Suppressor macrophage (primary cell): ENCODE measurements at regions not wholly inside any gene's neighbourhood (a gene's known extent, or its start where the extent isn't known, plus 50 kb on each side); places are given as distances from the start of the nearest gene placed in this dataset.
"Not testable (repeated sequence)": the region's sequence is repeated elsewhere in the genome, so short reads cannot be mapped to it uniquely, and the experiment has no call there.

Source experiments
- DNase-seq, 4 experiments: peaks; one replicate each; pipeline ENCODE4 v3.0.0-alpha.2; 2020 to 2022

DNA sequence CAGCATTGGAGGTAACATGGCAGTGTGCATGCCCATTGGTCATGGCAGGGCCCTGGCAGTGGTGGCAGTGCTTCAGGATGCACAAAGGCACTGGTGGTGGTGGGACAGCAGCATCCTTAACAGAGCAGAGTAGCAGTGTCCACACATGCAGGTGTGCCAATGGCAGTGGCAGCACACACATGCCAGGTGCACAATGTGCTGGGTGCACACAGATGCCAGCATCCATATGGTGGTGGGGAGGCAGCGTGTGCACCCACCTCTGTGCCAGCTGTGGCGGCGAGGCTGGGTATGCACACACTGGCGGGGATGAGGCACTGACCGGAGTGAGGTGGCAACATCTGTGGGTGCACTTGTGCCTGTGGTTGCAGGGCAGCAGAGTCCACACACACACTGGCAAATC lies 150.6 kb downstream of the SI start:
- no peak for DNase-seq

GRCh38 chr3:164918905-164919304 lies 159.4 kb downstream of the SI start:
- DNase-seq, result no peak

- no peak for DNase-seq
Observed at GRCh38 chr3:164912916-164913315, 165.4 kb downstream of the SI start.

DNA sequence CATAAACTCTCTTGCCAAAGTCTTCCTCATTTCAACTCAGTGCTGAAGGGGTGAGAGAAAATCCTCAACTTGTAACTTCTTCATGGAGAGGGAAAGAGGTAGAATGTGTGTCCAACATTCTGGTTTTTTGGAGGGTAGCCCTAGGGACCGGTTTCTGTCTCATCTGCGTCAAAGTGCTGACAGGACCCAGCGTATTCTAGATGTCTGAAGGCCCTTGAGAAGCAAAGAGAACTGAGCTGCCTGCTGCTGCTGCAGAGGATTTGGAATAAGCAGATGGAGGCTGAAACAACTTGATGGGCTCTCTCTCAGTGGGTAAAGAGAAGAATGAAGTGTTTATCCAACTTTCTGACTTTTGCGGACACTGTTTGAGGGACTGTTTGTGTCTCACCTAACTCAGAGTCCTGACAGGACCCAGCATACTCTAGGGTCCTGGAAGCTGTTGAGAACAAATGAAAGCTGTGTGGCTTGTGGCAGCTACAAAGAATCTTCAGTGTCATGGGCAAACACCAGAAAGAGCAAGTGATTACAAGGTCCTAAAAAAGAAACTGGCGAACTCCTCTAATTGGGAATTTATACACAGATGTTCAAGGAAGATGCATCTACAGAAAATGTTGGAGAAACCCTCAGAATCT lies 174.4 kb downstream of the SI start:
- DNase-seq, result no peak

DNA sequence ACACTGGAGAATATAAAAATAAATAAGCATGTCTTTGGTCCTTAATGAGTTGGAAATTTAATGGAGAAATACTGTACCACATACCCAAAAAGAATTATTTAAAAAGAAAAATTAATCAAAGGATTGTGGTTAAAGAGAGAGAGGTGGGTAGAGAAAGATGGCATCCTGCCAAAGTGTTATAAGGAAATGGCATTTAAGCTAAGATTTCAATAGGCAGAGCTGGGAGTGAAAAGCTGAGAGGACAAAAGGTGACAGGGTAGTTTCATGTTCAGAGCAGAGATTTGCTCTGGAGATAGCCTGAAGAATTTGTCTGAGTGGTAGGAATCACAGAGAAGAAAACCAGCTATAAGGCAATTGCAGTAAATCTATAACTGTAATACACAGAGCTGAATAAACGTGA lies 181.0 kb downstream of the SI start:
- DNase-seq, result no peak

GRCh38 chr3:164890061-164890460 lies 188.2 kb downstream of the SI start:
- no peak for DNase-seq

DNA sequence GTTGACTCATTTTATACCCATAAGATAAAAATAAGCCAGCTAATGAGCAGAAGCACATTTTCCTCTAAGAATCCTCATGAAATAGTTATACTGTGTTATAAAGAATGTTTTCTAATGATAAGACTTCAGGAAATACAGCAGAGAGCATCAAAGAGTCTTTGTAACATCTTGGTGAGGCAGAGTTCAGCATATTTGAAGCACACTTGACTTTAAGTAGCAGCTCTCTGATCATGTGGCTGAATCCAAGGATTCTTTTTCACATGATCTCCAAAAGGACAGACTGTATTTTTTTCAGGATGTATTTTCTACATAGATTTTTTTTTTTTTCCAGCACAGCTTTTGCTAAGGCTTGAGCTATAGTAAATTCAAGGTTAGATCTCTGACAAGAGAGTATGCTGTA lies 195.1 kb downstream of the SI start:
- DNase-seq, result no peak

DNA sequence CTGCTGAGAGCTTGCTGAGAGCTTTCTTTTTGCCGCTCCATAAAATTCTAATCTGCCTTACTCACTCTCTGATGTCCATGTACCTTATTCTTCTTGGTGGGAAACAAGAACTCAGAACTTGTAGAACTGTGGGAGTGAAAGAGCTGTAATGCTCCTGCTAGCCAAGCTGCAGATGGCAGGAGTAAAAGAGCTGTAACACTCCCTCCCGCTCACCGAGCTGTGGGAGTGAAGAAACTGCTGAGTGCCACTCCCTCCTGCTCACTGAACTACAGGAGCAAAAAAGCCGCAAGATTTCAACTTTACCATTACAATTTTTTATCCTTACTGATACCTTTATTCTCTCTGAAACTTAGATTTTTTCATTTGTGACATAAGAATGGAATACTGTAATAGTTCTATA lies 199.1 kb downstream of the SI start:
- no peak for DNase-seq

- DNase-seq, result no peak
Observed at GRCh38 chr3:164864454-164864853, 213.8 kb downstream of the SI start.

- DNase-seq, result no peak
Observed at GRCh38 chr3:164852866-164853265, 225.4 kb downstream of the SI start.

GRCh38 chr3:164851905-164852304 lies 226.4 kb downstream of the SI start:
- DNase-seq, result no peak

DNA sequence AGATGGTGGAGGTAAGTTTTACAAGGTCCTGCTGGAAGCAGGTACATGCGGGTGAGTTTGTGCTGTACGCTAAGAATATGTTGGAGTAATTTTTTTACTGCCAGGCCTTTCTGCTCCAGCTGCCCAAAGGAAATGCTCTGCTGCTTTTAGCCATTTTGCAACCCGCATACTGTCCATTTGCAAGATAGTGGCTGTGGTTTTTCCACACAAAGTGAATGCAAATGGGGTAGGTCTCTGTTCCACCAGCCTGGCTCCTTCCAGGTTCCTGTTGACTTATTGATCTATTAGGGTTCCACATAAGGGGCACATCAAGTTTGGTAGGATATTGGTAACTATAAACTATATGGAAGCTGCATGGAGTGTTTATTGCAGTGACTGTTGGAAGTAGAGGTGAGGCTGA lies 227.1 kb downstream of the SI start:
- DNase-seq, result no peak

DNA sequence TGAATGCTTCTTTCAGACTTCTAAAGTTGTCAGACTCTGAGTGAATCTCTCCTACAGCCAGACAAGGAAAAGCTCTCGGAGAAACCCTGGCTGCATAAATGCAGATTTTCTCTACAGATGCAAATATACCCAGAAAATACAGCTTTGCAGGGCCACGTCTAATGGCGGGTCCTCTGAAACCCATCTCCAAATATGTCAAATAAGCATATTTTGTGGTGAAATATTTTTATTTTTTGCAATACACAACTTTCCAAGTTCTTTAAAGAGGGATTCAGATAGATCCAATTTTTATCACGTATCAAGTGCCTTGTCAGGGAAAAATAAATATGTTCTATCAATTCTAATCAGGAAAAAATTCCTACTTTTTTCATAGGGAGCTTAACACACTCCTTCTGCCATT lies 229.4 kb downstream of the SI start:
- DNase-seq, result no peak

GRCh38 chr3:164845739-164846138 lies 232.6 kb downstream of the SI start:
- DNase-seq, result no peak

DNA sequence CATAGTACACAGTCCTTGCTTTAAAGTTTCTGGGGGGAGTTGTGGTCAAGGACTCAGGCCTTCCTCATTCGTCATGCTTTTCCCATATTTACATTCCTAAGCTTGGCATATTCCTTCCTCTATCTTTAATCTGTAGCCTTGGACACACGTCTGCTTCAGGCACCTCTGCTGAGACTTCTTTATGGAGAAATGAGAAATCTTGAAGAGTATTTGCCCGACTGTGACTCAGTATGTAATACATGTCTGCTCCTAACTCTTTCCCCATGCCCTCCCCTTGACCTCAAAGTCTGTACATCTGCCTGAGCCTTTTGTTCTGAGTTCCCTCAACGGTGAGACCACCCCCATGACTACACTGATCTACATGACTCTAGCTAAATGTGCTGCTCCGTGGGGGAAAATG lies 246.1 kb downstream of the SI start:
- no peak for DNase-seq

DNA sequence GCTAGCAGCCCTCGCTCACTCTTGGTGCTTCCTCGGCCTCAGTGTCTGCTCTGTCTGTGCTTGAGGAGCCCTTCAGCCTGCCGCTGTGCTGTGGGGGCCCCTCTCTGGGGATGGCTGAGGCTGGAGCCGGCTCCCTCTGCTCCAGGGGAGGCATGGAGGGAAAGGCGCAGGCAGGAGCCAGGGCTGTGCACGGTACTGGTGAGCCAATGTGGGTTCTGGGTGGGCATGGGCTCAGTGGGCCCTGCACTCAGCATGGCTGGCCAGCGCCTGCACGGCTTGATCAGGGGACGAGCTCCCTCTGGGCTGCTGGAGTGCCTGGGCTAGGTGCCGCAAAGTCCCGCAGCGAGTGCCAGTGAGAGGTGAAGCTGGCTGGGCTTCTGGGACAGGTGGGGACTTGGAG lies 260.0 kb downstream of the SI start:
- DNase-seq, result no peak

- no peak for DNase-seq
Observed at GRCh38 chr3:164814106-164814505, 264.2 kb downstream of the SI start.

GRCh38 chr3:164812042-164812441 lies 266.3 kb downstream of the SI start:
- no peak for DNase-seq

DNA sequence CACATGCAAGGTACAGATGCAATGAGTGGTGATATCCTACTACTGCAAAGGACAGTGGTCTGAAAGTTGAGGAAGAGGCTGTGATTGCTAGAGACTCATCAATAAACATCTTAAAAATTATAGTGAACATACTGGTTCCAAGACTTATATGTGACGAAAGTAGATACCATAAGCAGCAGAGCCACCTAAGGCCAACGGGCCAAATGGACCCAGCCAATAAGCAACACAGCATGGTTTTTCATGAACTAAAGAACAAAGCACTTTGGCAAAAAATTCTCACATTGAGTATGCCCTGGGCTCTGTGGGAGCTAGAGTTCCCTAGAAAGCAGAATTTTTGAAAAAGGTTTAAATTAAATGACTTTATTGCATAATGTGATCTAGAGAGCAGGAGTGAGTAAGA lies 272.1 kb downstream of the SI start:
- no peak for DNase-seq

GRCh38 chr3:164794099-164794498 lies 284.2 kb downstream of the SI start:
- no peak for DNase-seq

DNA sequence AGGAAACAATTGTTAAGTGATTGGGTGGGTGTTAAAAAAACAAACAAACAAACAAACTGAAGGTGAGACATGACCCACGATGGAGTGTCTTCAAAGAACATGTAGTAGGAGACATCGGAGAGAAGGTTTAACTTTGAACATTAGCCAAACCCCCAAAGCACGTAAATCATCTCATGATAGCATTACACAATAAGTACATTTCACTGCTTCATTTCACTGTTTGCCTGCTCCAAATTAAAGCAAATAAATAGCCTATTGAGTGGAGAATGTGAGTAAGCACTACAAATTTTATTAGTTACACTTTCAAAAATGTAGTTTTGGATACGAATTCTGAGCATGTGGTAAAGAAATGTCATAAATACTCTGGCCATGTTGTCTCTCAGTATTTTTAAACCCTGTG lies 287.0 kb downstream of the SI start:
- no peak for DNase-seq

GRCh38 chr3:164784407-164784806 lies 293.9 kb downstream of the SI start:
- not testable (repeated sequence) for DNase-seq

- DNase-seq, result no peak
Observed at GRCh38 chr3:164781755-164782154, 296.5 kb downstream of the SI start.

GRCh38 chr3:164779816-164780215 lies 298.5 kb downstream of the SI start:
- DNase-seq, result no peak

DNA sequence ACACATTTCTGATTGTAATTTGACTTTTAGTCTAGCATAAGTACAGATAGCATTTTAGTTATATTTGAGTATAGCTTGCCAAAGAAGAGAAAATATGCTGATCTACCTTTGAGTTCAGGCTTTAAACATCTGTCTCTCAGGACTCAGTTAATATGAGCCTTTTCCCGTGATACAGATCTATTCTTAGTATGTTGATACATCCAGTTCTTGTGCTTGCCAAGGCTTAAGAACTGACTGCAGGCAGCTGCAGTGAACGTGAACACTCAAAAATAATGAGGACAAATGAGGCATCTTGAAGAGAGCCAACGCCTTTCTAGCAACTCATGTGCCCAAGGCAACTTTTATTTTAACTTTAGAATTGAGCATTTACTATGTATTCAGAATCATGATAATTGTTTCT lies 325.5 kb downstream of the SI start:
- no peak for DNase-seq

DNA sequence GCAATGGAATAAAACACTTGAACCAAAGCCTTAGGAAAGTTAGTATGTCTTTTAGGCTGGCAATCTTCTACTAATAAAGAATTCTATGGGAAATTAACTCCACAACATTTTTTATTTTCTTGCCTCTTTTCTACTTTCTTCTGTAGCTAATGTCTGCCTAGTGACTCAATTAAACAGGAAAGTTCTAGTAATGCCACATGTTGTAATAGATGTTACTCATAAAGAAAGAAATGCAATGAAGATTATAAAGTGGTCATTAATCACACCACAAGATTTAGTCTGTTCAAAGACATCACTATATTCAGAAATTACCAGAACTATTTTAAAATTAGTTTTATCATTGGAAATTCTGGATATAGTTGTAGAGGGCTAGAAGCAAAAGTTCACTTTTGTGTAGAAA lies 329.7 kb downstream of the SI start:
- no peak for DNase-seq
